IMR-90 (cell line): ENCODE measurements at regions not wholly inside any gene's neighbourhood (a gene's known extent, or its start where the extent isn't known, plus 50 kb on each side); places are given as distances from the start of the nearest gene placed in this dataset.

Source experiments
- ATAC-seq: fragments of 200-7000 bp; cut with Tn5 transposase; 2 replicates; pipeline ENCODE4 v1.9.1; 2020; ENCODE audit warnings: low read depth, mild to moderate bottlenecking, moderate library complexity
- BruUV-seq: library from RNA; stranded (reverse); fragments of 400-500 nt; replicated peaks from 2 replicates; lab custom pipeline; 2021; lab: Mats Ljungman, UMichigan
- CTCF ChIA-PET: fragments of 300-600 bp; formaldehyde crosslinking; extraction: SDS; loops from one replicate; lab custom pipeline; 2021; ENCODE audit warnings: antibody characterized with exemption; lab: Yijun Ruan, JAX
- POLR2A ChIA-PET: fragments of 300-600 bp; sonication (Branson Sonifier 250); formaldehyde crosslinking; loops from one replicate; lab custom pipeline; 2022; ENCODE audit warnings: antibody characterized with exemption; ENCODE audit not compliant: unreplicated experiment; lab: Charles Lee
- DNase-seq: peaks from one replicate; pipeline ENCODE4 v3.0.0; 2013
- H2AFZ ChIP-seq: replicated peaks from 2 replicates; pipeline ENCODE3; 2013; ENCODE audit warnings: low read length, mild to moderate bottlenecking; ENCODE audit not compliant: poor library complexity
- H2AK5ac ChIP-seq: 2 replicates; pipeline ENCODE4 v1.6.1; 2013; ENCODE audit warnings: low read depth, low read length, inconsistent platforms
- H2AK9ac ChIP-seq: replicated peaks from 2 replicates; pipeline ENCODE3; 2013; ENCODE audit warnings: mild to moderate bottlenecking, low read depth, low read length, moderate library complexity; ENCODE audit not compliant: poor library complexity
- H2BK120ac ChIP-seq: 2 replicates; pipeline ENCODE4 v1.6.1; 2013; ENCODE audit warnings: low read depth, low read length, inconsistent platforms
- H2BK15ac ChIP-seq: 3 replicates; pipeline ENCODE4 v1.6.1; 2013; ENCODE audit warnings: low read depth, low read length, inconsistent platforms
- H2BK20ac ChIP-seq: 2 replicates; pipeline ENCODE4 v1.6.1; 2013; ENCODE audit warnings: low read depth, mild to moderate bottlenecking, inconsistent platforms, low read length, moderate library complexity
- H2BK5ac ChIP-seq: 2 replicates; pipeline ENCODE4 v1.6.1; 2013; ENCODE audit warnings: mild to moderate bottlenecking, low read depth, low read length, inconsistent platforms; ENCODE audit not compliant: poor library complexity, severe bottlenecking
- H3K14ac ChIP-seq: replicated peaks from 2 replicates; pipeline ENCODE4 v1.6.1; 2013; ENCODE audit warnings: low read depth, low read length, inconsistent platforms
- H3K18ac ChIP-seq: 2 replicates; pipeline ENCODE4 v1.6.1; 2013; ENCODE audit warnings: low read depth, low read length, control low read depth
- H3K23ac ChIP-seq: 2 replicates; pipeline ENCODE4 v1.6.1; 2013; ENCODE audit warnings: low read depth, low read length, inconsistent platforms
- H3K27ac ChIP-seq: 2 replicates; pipeline ENCODE4 v1.5.1; 2013; ENCODE audit warnings: mild to moderate bottlenecking, control low read depth, low read length; ENCODE audit not compliant: insufficient read depth
- H3K27me3 ChIP-seq: 2 replicates; pipeline ENCODE4 v1.6.1; 2013; ENCODE audit warnings: low read length; ENCODE audit not compliant: control insufficient read depth, insufficient read depth
- H3K36me3 ChIP-seq: 2 replicates; pipeline ENCODE4 v1.6.1; 2013; ENCODE audit warnings: low read length, mixed read lengths; ENCODE audit not compliant: control insufficient read depth, insufficient read depth
- H3K4ac ChIP-seq: 2 replicates; pipeline ENCODE4 v1.6.1; 2013; ENCODE audit warnings: low read depth, low read length, inconsistent platforms
- H3K4me1 ChIP-seq: 2 replicates; pipeline ENCODE4 v1.6.1; 2013; ENCODE audit warnings: low read length, mixed read lengths; ENCODE audit not compliant: control insufficient read depth, insufficient read depth
- H3K4me2 ChIP-seq: 2 replicates; pipeline ENCODE4 v1.6.1; 2013; ENCODE audit warnings: low read depth, mild to moderate bottlenecking, control low read depth, low read length, moderate library complexity
- H3K4me3 ChIP-seq: 2 replicates; pipeline ENCODE4 v1.5.1; 2013; ENCODE audit warnings: low read depth, mild to moderate bottlenecking, control low read depth, low read length, moderate library complexity; ENCODE audit not compliant: insufficient read depth
- H3K56ac ChIP-seq: 2 replicates; pipeline ENCODE4 v1.6.1; 2013; ENCODE audit warnings: low read length, inconsistent platforms; ENCODE audit not compliant: insufficient read depth; ENCODE audit errors: extremely low read depth
- H3K79me1 ChIP-seq, 2 experiments: 2 replicates each; pipeline ENCODE4 v1.6.1; 2013; ENCODE audit warnings: low read length in 2 of 2, inconsistent platforms in 1 of 2, low read depth in 1 of 2
- H3K9ac ChIP-seq: 2 replicates; pipeline ENCODE4 v1.6.1; 2013; ENCODE audit warnings: low read depth, low read length, control low read depth
- H3K9me1 ChIP-seq: 2 replicates; pipeline ENCODE4 v1.6.1; 2013; ENCODE audit warnings: low read length, inconsistent platforms; ENCODE audit not compliant: insufficient read depth
- H3K9me3 ChIP-seq: 2 replicates; pipeline ENCODE4 v1.6.1; 2013; ENCODE audit warnings: low read length; ENCODE audit not compliant: control insufficient read depth, insufficient read depth
- H4K20me1 ChIP-seq: 2 replicates; pipeline ENCODE4 v1.6.1; 2013; ENCODE audit warnings: low read length, inconsistent platforms; ENCODE audit not compliant: insufficient read depth
- H4K5ac ChIP-seq: 2 replicates; pipeline ENCODE4 v1.6.1; 2013; ENCODE audit warnings: mild to moderate bottlenecking, low read depth, low read length, control low read depth
- H4K8ac ChIP-seq, 2 experiments: 2 replicates each; pipeline ENCODE4 v1.6.1; 2013; ENCODE audit warnings: low read depth in 2 of 2, low read length in 2 of 2, control low read depth in 1 of 2, inconsistent platforms in 1 of 2
- H4K91ac ChIP-seq: 2 replicates; pipeline ENCODE4 v1.6.1; 2013; ENCODE audit warnings: low read depth, low read length, inconsistent platforms; ENCODE audit not compliant: insufficient read depth
- BHLHE40 ChIP-seq: fragments of 150-350 bp; IDR thresholded peaks from 2 replicates; pipeline ENCODE4 v1.6.1; 2016; ENCODE audit warnings: mild to moderate bottlenecking, low read depth, low read length
- CEBPB ChIP-seq: IDR thresholded peaks from 2 replicates; pipeline ENCODE4 v1.6.1; 2012; ENCODE audit warnings: low read depth, low read length, improper control_type of control experiment
- CHD1 ChIP-seq: IDR thresholded peaks from 2 replicates; pipeline ENCODE4 v1.6.1; 2012; ENCODE audit warnings: low read depth, low read length, improper control_type of control experiment
- CTCF ChIP-seq: conservative IDR thresholded peaks from 2 replicates; pipeline ENCODE4 v1.5.1; 2012; ENCODE audit warnings: mild to moderate bottlenecking, low read depth, low read length, improper control_type of control experiment
- ELK1 ChIP-seq: fragments of 150-350 bp; IDR thresholded peaks from 2 replicates; pipeline ENCODE4 v1.6.1; 2016; ENCODE audit warnings: low read depth, mild to moderate bottlenecking, low read length, moderate library complexity, borderline replicate concordance
- FOS ChIP-seq: fragments of 150-350 bp; IDR thresholded peaks from 2 replicates; pipeline ENCODE4 v1.6.1; 2016; ENCODE audit warnings: low read depth, low read length
- MAFK ChIP-seq: IDR thresholded peaks from 2 replicates; pipeline ENCODE4 v1.6.1; 2012; ENCODE audit warnings: low read depth, low read length, improper control_type of control experiment
- MAZ ChIP-seq: IDR thresholded peaks from 2 replicates; pipeline ENCODE4 v1.6.1; 2012; ENCODE audit warnings: low read depth, mild to moderate bottlenecking, low read length, improper control_type of control experiment, moderate library complexity, borderline replicate concordance
- MXI1 ChIP-seq: IDR thresholded peaks from 2 replicates; pipeline ENCODE4 v1.6.1; 2012; ENCODE audit warnings: low read depth, mild to moderate bottlenecking, low read length, moderate library complexity, borderline replicate concordance
- NFE2L2 ChIP-seq: fragments of 150-350 bp; IDR thresholded peaks from 2 replicates; pipeline ENCODE4 v1.6.1; 2016; ENCODE audit warnings: low read depth, mild to moderate bottlenecking, low read length
- POLR2A ChIP-seq: IDR thresholded peaks from 2 replicates; pipeline ENCODE4 v1.6.1; 2012; ENCODE audit warnings: mild to moderate bottlenecking, low read depth, low read length
- RAD21 ChIP-seq: IDR thresholded peaks from 2 replicates; pipeline ENCODE4 v1.6.1; 2012; ENCODE audit warnings: low read length, improper control_type of control experiment
- RCOR1 ChIP-seq: IDR thresholded peaks from 2 replicates; pipeline ENCODE4 v1.6.1; 2012; ENCODE audit warnings: mild to moderate bottlenecking, low read length, improper control_type of control experiment; ENCODE audit not compliant: insufficient replicate concordance
- RFX5 ChIP-seq: IDR thresholded peaks from 2 replicates; pipeline ENCODE4 v1.8.0; 2012; ENCODE audit warnings: low read depth, mild to moderate bottlenecking, low read length, moderate library complexity
- SMC3 ChIP-seq: fragments of 150-350 bp; IDR thresholded peaks from 2 replicates; pipeline ENCODE4 v1.6.1; 2016; ENCODE audit warnings: low read depth, mild to moderate bottlenecking, antibody characterized with exemption, low read length, moderate library complexity
- USF2 ChIP-seq: fragments of 150-350 bp; IDR thresholded peaks from 2 replicates; pipeline ENCODE4 v1.6.1; 2017; ENCODE audit warnings: mild to moderate bottlenecking, antibody characterized with exemption, low read length, low read depth
- WGBS, 2 experiments: methylation state at CpG; one replicate each; pipeline versions ENCODE4 v1.1.5 to v1.1.7; 2013; ENCODE audit warnings: missing lambda C conversion rate in 2 of 2; ENCODE audit not compliant: insufficient read length in 1 of 2; ENCODE audit errors: extremely low coverage in 2 of 2; 5-methylcytosine and 5-hydroxymethylcytosine counted together
- dilution Hi-C: fragments of 300-500 bp; cut with HindIII; formaldehyde crosslinking; loops from one replicate; pipeline ENCODE4 v1.14.3; 2018; ENCODE audit warnings: low sequenced_read_pairs; ENCODE audit not compliant: unreplicated experiment
- in situ Hi-C: fragments of 300-500 bp; cut with MboI; formaldehyde crosslinking; loops from 3 replicates; pipeline ENCODE4 v1.14.3; 2019; ENCODE audit warnings: low sequenced_read_pairs, inconsistent platforms, mixed read lengths
- intact Hi-C: fragments of 100-400 bp; cut with micrococcal nuclease; formaldehyde crosslinking; loops from 2 replicates; pipeline ENCODE4 v1.10.0; 2022

GRCh38 chr6:93555292-93555691, 135.9 kb upstream of the EPHA7 start:
- intact Hi-C loops: no loop called here
- H2BK20ac ChIP-seq: no peak overlapping the region
- H2AFZ ChIP-seq: no peak overlapping the region
- no peak overlapping the region for H2BK5ac ChIP-seq
- ChIA-PET CTCF (no interaction called here), POLR2A (no interaction called here)
- H4K91ac ChIP-seq: no peak overlapping the region
- no peak overlapping the region for H3K9ac ChIP-seq
- no peak overlapping the region for H3K23ac ChIP-seq
- no peak overlapping the region for H3K18ac ChIP-seq
- no peak overlapping the region for H2AK9ac ChIP-seq
- H2BK120ac ChIP-seq: no peak overlapping the region
- no peak overlapping the region for H2AK5ac ChIP-seq
- no peak overlapping the region for H3K56ac ChIP-seq
- ATAC-seq (no peak), DNase-seq (no peak)
- no peak overlapping the region for H3K27ac ChIP-seq
- in situ Hi-C loops: no loop called here
- H3K79me1 ChIP-seq: no peaks in the 10 kb centered on the region
- no peak overlapping the region for H3K4me3 ChIP-seq
- no TSS peak for BruUV-seq
- no peak overlapping the region for H4K8ac ChIP-seq
- H4K20me1 ChIP-seq: no peaks in the 10 kb centered on the region
- no peak overlapping the region for H3K4me2 ChIP-seq
- H4K5ac ChIP-seq: no peak overlapping the region
- no peaks in the 10 kb centered on the region for H3K9me1 ChIP-seq
- no peak overlapping the region for H3K14ac ChIP-seq
- no peaks in the 10 kb centered on the region for H3K4me1 ChIP-seq
- WGBS, 2 experiments: no CpG with 5 or more reads among the region's 3 CpGs
- H3K9me3 ChIP-seq: no peaks in the 10 kb centered on the region; the same call in 1 of the 2 replicates
- no peaks in the 10 kb centered on the region for H3K36me3 ChIP-seq
- no peaks in the 10 kb centered on the region for H3K27me3 ChIP-seq
- no peak for TF ChIP-seq ELK1
- no peak for TF ChIP-seq MAZ
- TF ChIP-seq CEBPB: no peak
- no peak for TF ChIP-seq RAD21
- no peak for TF ChIP-seq RFX5
- TF ChIP-seq USF2: no peak
- TF ChIP-seq CHD1: no peak
- no peak for TF ChIP-seq MXI1
- no peak for TF ChIP-seq MAFK
- no peak for TF ChIP-seq RCOR1
- no peak for TF ChIP-seq BHLHE40
- TF ChIP-seq CTCF: no peak
- no peak for TF ChIP-seq SMC3
- no peak for TF ChIP-seq NFE2L2
- TF ChIP-seq POLR2A: no peak
- no peak for TF ChIP-seq FOS
- H3K4ac ChIP-seq: no peak overlapping the region
- no peak overlapping the region for H2BK15ac ChIP-seq
- dilution Hi-C loops: no loop called here
